HG02943 (cell line): ENCODE measurements at regions not wholly inside any gene's neighbourhood (a gene's known extent, or its start where the extent isn't known, plus 50 kb on each side); places are given as distances from the start of the nearest gene placed in this dataset.
"Not testable (repeated sequence)": the region's sequence is repeated elsewhere in the genome, so short reads cannot be mapped to it uniquely, and the experiment has no call there.

ENCODE experiments used
- ATAC-seq: cut with Tn5 transposase; IDR thresholded peaks from one replicate; pipeline ENCODE4 v1.9.1; 2021; ENCODE audit warnings: mild to moderate bottlenecking, low read depth, moderate library complexity; ENCODE audit not compliant: unreplicated experiment

GRCh38 chr15:38115121-38115520 lies 137.5 kb upstream of the SPRED1 start:
- ATAC-seq = no peak

- ATAC-seq = no peak
These were observed 134.9 kb upstream of the SPRED1 start for GRCh38 chr15:38117781-38118180.

GRCh38 chr15:38119865-38120264 lies 132.8 kb upstream of the SPRED1 start:
- not testable (repeated sequence) for ATAC-seq

GRCh38 chr15:38127306-38127771 lies 125.3 kb upstream of the SPRED1 start:
- ATAC-seq = no peak

GRCh38 chr15:38128341-38128781 lies 124.3 kb upstream of the SPRED1 start:
- ATAC-seq = no peak

GRCh38 chr15:38128921-38129320 lies 123.7 kb upstream of the SPRED1 start:
- no peak for ATAC-seq

GRCh38 chr15:38129531-38130204 lies 123.0 kb upstream of the SPRED1 start:
- ATAC-seq = peak; percentile 59

GRCh38 chr15:38130205-38130567 lies 122.5 kb upstream of the SPRED1 start:
- peak; percentile 33 for ATAC-seq

- no peak for ATAC-seq
These were observed 121.7 kb upstream of the SPRED1 start for GRCh38 chr15:38130740-38131498.

- ATAC-seq = no peak
These were observed 118.4 kb upstream of the SPRED1 start for GRCh38 chr15:38134252-38134651.

- ATAC-seq = not testable (repeated sequence)
These were observed 110.4 kb upstream of the SPRED1 start for GRCh38 chr15:38142195-38142594.

GRCh38 chr15:38144921-38145320 lies 107.7 kb upstream of the SPRED1 start:
- ATAC-seq = no peak

- ATAC-seq = no peak
These were observed 107.0 kb upstream of the SPRED1 start for GRCh38 chr15:38145651-38146111.

- no peak for ATAC-seq
These were observed 105.4 kb upstream of the SPRED1 start for GRCh38 chr15:38147246-38147645.

GRCh38 chr15:38148471-38148870 lies 104.2 kb upstream of the SPRED1 start:
- ATAC-seq = no peak

- ATAC-seq = no peak
These were observed 103.3 kb upstream of the SPRED1 start for GRCh38 chr15:38149315-38149714.

- no peak for ATAC-seq
These were observed 102.5 kb upstream of the SPRED1 start for GRCh38 chr15:38150148-38150547.

GRCh38 chr15:38150794-38151193 lies 101.8 kb upstream of the SPRED1 start:
- no peak for ATAC-seq

- no peak for ATAC-seq
These were observed 98.9 kb upstream of the SPRED1 start for GRCh38 chr15:38153781-38154180.

GRCh38 chr15:38154255-38154654 lies 98.4 kb upstream of the SPRED1 start:
- ATAC-seq = no peak

GRCh38 chr15:38154837-38155236 lies 97.8 kb upstream of the SPRED1 start:
- no peak for ATAC-seq

- ATAC-seq = no peak
These were observed 89.0 kb upstream of the SPRED1 start for GRCh38 chr15:38163658-38164057.
